ENCODE measurements at regions not wholly inside any gene's neighbourhood (a gene's known extent, or its start where the extent isn't known, plus 50 kb on each side); places are given as distances from the start of the nearest gene placed in this dataset.

DNA sequence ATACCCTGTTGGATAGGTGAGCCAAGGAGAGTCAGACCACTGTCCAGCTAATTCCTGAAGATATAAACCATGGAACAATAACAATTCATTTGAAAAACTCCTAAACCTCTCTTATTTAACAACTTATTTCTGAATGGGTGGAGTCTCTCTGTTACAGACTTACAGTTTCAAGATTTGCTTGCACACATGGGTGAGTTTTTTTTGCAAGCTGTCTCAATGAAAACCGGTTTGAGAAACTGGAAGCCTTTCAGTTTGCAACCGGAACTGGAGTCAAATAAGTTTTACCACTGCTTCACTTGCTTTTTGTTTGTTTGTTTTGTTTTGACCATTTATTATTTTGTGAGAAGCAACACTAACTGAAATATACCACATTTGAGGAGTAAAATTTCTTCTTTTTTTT is 243.8 kb downstream of the MTERF1 start:
- H3K4me3 ChIP-seq (ENCODE audit: low read depth, low read length) = no peak overlapping the region
- DNase-seq (ENCODE audit: low read depth) = no peak
- TF ChIP-seq, protein P1, sequence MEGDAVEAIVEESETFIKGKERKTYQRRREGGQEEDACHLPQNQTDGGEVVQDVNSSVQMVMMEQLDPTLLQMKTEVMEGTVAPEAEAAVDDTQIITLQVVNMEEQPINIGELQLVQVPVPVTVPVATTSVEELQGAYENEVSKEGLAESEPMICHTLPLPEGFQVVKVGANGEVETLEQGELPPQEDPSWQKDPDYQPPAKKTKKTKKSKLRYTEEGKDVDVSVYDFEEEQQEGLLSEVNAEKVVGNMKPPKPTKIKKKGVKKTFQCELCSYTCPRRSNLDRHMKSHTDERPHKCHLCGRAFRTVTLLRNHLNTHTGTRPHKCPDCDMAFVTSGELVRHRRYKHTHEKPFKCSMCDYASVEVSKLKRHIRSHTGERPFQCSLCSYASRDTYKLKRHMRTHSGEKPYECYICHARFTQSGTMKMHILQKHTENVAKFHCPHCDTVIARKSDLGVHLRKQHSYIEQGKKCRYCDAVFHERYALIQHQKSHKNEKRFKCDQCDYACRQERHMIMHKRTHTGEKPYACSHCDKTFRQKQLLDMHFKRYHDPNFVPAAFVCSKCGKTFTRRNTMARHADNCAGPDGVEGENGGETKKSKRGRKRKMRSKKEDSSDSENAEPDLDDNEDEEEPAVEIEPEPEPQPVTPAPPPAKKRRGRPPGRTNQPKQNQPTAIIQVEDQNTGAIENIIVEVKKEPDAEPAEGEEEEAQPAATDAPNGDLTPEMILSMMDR (IDR thresholded peaks at IDR 0.05; ENCODE audit: insufficient read depth, low read depth, low read length) = no peak

DNA sequence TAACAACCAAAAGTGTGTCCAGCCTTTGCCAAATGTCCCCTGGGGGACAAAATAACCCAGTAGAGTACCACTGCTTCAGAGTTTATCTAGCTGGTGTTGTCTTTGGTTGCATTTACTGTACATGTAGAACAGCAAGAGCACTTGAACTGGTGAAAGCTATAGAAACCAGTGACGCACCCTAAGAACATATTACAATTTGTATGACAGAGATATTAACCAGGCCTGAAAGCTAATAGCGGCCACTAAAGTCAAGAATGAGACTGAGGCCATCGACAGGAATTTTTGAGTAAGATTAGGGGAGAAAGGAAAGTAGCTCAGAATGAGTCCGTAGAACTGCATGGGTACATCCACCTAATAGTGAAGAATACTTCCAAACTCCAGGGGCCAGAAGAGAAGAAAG is 236.2 kb downstream of the MTERF1 start:
- peak; percentile 3 for DNase-seq (ENCODE audit: low read depth)
- TF ChIP-seq, protein P1 (IDR thresholded peaks at IDR 0.05; ENCODE audit: insufficient read depth, low read depth, low read length) = no peak
- no peak overlapping the region for H3K4me3 ChIP-seq (ENCODE audit: low read depth, low read length)

DNA sequence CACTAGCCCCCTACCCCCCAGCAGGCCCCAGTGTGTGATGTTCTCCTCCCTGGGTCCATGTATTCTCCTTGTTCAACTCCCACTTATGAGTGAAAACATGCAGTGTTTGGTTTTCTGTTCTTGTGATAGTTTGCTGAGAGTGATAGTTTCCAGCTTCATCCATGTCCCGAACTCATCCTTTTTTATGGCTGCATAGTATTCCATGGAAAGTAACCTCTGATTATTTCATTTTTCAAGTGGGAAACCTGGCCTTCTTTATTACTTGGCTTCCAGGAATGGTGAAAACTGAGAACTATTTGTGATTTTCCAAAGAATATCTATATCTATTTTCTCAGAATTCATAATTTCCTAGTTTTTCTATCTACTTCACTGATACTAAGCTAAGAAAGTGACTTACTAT is 235.0 kb downstream of the MTERF1 start:
- DNase-seq (ENCODE audit: low read depth) = no peak
- H3K4me3 ChIP-seq (ENCODE audit: low read depth, low read length) = no peak overlapping the region
- TF ChIP-seq, protein P1 (IDR thresholded peaks at IDR 0.05; ENCODE audit: insufficient read depth, low read depth, low read length) = no peak

- H3K4me3 ChIP-seq (ENCODE audit: low read depth, low read length) = no peak overlapping the region
- no peak for DNase-seq (ENCODE audit: low read depth)
- TF ChIP-seq, protein P1 (IDR thresholded peaks at IDR 0.05; ENCODE audit: insufficient read depth, low read depth, low read length) = no peak
Measured at GRCh38 chr7:91651986-91652385, 228.5 kb downstream of the MTERF1 start.

GRCh38 chr7:91653286-91653685 is 227.2 kb downstream of the MTERF1 start:
- H3K4me3 ChIP-seq (ENCODE audit: low read depth, low read length) = no peak overlapping the region
- TF ChIP-seq, protein P1 (IDR thresholded peaks at IDR 0.05; ENCODE audit: insufficient read depth, low read depth, low read length) = no peak
- no peak for DNase-seq (ENCODE audit: low read depth)

GRCh38 chr7:91655656-91656055 is 224.8 kb downstream of the MTERF1 start:
- TF ChIP-seq, protein P1 (IDR thresholded peaks at IDR 0.05; ENCODE audit: insufficient read depth, low read depth, low read length) = no peak
- DNase-seq (ENCODE audit: low read depth) = no peak
- no peak overlapping the region for H3K4me3 ChIP-seq (ENCODE audit: low read depth, low read length)
